HG03469 (cell line): ENCODE measurements at regions not wholly inside any gene's neighbourhood (a gene's known extent, or its start where the extent isn't known, plus 50 kb on each side); places are given as distances from the start of the nearest gene placed in this dataset.

ENCODE experiments used
- ATAC-seq: cut with Tn5 transposase; IDR thresholded peaks from one replicate; pipeline ENCODE4 v1.9.1; 2021; ENCODE audit warnings: mild to moderate bottlenecking, moderate library complexity, moderate number of reproducible peaks; ENCODE audit not compliant: unreplicated experiment

DNA sequence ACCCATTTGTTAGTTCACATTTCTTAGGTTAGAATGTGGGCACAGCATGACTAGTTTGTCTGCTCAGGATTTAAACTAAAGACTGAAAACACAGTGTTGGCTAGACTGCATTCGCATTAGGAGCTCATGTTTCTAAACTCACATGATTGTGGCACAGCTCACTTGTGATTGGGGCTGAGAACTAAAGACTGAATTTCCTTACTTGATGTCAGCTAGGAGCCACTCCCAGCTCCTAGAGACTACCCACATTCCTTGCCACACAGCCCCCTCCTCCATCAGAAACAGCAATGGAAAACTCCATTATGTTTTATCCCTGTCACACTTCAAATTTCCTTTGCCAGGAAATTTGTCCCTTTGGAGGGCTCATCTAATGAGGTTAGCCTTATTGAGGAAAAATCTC lies 170.2 kb upstream of the NUDT6 start:
- no peak for ATAC-seq

DNA sequence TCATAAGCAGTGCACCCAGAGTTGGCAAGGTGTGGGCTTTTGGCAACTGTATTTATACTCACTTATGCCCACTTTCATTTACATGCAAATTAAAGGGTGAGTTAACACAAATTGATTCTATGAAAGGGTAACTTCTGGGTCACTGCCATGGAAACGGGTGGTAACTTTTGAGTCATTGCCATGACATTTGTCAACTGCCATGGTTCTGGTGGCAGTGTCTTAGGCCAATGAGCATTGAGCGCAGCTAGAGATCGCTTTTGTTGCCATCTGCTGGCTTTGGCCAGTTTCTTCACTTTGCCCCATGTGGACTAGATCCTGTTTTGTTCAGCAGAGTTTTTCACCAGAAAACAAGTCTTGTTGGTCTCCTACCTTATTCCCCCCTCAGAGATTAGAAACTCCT lies 170.8 kb upstream of the NUDT6 start:
- no peak for ATAC-seq

DNA sequence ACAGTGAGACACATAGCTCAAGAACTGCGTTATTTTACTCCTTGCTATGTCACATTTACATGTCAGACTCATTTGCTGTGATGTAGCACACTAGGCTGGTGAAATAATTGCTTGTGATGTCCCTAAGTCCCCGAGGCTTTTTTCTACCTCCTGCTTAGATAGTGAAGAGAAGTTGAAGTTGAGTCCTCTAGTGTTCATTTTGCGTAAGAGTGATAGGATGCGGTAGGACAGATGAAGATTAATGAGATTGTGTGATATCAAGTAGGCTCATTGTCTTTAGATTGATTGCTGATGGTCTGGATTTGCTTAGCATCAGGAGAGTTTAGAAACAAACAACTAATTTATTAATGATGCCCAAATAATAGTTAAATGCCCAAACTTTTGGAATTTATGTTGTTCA lies 173.6 kb upstream of the NUDT6 start:
- ATAC-seq: no peak

DNA sequence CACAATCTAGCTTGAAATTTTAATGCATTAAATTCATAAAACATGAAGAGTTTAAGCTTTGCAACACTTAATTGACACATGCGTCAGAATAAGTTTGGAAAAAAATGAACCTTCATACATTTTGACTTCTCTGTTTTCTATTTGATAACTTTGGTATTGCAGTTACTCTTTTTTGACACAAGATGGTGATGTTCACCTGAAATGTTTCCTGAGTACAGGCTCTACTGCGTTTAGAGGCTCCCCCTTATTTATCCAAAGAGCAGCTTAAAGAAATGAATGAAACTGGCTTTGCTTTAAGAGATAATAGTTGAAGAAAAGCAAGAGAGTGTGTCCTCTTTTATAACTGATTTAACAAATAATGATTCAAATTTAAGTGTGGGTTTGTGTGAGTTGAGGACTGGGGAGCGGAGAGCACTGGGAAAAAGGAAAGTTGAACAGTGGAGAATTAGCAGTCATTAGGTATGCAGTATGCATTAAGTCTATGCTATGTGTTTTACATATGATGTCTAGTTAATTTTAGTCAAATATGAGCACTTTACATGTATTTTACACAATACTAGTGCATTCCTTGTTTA lies 180.6 kb upstream of the NUDT6 start:
- ATAC-seq: peak; percentile 80

DNA sequence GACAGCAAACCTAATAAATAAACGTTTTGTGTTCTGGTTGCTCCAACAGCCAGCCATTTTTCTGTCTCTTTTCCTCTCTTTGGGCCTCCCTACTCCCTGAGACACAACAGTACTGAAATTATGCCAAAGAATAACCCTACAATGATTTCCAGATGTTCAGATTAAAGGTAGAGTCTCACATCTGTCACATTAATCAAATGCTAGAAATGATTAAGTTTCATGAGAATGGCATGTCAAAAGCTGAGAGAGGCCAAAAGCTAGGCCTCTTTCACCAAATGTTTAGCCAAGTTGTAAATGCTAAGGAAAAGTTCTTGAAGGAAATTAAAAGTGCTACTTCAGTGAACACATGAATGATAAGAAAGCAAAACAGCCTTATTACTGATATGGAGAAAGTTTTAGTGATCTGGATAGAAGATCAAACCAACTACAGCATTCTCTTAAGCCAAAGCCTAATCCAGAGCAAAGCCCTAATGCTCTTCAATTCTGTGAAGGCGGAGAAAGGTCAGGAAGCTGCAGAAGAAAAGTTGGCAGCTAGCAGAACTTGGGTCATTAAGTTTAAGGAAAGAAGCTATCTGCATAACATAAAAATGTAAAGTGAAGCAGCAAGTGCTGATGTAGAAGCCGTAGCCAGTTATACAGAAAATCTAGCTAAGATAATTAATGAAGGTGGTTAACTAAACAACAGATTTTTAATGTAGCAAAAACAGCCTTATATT lies 182.1 kb upstream of the NUDT6 start:
- ATAC-seq: no peak

DNA sequence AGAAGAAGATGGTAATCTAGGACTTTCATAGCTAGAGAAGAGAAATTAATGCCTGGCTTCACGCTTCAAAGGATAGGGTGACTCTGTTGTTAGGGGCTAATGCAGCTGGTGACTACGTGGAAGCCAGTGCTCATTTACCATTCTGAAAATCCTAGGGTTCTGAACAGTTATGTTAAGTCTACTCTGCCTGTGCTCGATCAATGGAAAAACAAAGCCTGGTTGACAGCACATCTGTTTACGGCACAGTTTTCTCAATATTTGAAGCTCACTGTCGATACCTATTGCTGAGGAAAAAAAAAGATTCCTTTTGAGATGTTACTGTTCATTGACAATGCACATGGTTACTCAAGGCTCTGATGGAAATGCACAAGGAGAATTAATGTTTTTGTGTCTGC lies 182.6 kb upstream of the NUDT6 start:
- ATAC-seq: no peak

DNA sequence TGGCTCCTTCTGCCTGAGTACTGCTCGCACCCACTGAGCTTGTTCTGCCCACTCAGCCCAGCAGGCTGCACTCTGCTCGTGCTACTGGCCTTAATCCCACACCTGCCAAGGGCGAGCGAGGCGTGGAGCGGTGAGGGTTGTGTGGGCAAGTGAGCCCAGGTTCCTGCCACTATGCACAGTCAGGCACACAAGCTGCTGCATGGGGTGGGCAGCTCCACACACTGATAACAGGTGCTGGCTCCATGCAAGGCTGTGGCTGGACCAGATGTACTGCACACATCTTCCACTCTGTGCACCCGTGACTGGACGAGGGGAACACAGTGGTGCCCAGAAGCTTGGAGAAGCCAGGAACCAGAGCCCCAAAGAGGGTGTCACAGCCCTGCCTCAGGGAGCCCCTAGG lies 184.3 kb upstream of the NUDT6 start:
- ATAC-seq: no peak

DNA sequence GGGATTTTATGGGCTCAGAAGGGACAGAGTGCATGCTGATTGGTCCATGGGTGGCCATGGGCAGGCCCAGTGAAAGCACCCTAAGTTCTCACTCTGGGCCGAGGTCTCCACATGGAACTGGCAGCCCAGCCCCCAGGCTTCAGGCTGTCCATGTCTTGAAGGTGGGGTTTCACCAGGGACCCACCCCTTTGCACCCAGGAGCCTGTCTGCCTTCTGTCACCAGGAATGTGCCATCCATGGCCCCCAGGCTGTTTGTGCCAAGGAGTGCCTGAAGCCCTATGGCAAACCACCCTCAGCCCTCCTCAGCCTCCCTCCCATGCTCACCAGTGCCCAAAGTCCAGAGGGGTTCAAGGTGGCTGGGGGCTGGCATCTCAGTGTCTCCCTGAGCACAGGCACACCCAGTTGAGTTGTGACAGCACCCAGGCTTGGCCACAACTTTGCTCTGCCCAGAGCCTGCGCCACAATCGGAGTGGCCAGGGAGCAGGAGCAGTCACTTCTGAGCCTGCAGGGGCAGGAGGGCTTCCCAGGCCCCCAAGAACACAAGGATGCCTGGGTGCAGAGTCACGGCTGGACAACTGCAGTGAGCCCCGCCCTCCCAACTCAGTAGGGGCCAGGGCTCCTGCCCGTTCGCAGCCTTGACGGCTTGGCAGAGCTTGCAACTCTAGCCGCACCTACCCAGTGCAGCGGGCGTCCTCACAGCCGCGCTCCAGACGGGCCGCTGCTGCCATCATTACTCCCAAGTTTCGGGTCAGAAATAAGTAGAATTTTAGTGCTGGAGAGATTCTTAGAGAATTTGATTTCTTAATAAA lies 185.3 kb upstream of the NUDT6 start:
- ATAC-seq: no peak

DNA sequence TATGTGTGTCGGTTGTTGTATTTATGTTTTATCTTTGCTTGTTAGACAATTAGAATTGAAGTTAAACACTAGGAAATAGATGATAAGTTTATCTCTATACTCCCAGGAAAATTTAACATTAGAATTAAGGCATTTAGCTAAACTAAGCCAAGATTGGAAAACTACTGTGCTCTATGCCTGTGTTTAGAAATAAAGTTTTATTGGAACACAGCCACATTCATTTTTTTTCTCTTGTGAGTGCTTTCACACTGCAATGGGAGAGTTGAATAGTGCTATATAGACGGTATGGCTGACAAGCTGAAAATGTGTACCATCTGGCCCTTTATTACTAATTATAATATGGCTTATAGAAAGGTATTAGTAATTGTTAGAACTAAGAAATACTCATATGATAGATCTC lies 186.7 kb upstream of the NUDT6 start:
- no peak for ATAC-seq

DNA sequence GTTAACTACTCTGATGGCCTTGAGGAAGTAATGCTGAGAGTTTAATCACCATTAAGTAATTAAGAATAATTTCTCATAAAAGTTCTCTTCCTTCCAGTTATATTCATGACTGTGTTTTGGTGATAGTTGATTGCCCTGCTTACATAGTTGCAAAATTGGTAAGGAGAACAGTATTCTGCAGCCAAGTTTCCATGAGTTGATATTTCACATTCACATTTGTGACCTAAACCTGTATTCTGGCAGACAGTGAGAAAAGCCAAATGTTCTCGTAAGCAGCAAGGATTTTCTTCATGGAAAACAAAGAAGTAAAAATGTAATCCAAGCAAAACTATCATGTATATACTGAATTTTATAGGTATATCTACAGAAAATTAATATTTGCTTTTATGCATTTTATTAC lies 187.8 kb upstream of the NUDT6 start:
- no peak for ATAC-seq

DNA sequence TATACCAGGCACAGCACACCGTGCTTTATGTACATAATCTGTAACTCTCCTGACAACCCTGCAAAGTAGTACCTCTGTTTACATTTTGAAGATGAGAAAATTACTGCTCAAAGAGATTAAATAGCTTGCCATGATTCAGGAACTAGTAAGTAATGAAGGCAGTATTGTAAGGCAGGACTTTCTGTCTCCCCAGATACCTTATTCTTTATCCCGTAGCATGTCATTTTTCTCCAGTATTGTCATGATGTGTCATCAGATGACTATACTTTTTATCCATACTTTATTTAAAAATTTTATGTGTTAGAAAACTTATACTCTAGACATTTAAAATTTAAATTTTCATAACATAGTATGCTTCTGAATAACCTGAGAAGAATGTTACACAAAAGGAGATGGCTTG lies 188.3 kb upstream of the NUDT6 start:
- no peak for ATAC-seq

DNA sequence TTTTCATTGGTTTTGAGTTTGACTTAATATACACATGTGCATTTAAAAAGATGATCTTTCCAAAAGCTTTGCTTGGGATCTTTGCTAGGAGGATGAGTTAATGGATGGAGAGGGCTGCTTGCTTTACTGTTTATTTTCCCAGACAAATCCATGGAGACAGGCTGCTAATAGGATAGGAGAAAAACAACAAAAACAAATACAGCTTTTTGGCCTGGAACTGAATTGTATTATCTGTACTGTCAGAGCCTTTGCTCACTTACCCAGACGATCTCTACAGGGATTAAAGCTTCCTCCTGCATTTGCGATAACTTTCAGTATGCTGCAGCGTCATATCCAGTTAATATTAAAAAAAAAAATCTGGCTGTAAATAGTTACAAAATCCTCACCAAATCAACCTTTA lies 190.8 kb upstream of the NUDT6 start:
- ATAC-seq: no peak

DNA sequence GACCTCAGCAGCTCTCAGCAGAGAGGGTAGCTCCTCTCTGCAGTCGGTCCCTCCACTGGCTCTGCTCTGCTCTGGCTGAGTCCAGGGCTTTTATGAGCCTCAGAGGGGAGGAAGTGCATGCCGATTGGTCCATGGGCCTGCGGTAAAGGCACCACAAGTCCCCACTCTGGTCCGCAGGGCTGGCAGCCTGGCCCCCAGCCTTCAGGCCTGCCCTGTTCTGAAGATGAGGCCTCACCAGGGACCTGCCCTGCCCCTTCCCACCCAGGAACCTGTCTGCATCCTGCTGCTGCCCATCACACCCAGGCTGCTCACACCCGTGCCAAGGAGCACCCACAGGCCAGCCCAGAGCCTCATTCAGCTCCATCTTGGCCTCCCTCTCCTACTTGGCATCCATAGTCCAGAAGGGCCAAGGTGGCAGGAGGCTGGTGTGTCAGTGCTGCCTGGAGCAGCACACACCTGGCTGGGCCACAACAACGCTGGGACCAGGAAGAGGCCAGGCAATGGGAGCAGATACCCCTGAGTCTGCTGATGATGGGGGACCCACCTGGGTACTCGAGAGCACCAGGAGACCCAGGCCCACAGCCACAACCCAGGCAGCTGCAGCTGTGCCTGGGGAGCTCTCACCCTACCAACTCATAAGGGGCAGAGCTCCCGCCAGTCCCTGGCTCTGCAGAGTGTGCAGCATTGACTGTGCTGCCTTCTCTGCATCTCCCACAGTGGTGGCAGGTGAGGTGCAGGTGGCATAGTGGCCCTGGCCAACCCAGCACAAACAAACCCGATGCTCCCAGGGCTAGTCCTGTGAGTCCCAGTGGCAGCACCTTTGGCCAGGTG lies 191.9 kb upstream of the NUDT6 start:
- no peak for ATAC-seq

DNA sequence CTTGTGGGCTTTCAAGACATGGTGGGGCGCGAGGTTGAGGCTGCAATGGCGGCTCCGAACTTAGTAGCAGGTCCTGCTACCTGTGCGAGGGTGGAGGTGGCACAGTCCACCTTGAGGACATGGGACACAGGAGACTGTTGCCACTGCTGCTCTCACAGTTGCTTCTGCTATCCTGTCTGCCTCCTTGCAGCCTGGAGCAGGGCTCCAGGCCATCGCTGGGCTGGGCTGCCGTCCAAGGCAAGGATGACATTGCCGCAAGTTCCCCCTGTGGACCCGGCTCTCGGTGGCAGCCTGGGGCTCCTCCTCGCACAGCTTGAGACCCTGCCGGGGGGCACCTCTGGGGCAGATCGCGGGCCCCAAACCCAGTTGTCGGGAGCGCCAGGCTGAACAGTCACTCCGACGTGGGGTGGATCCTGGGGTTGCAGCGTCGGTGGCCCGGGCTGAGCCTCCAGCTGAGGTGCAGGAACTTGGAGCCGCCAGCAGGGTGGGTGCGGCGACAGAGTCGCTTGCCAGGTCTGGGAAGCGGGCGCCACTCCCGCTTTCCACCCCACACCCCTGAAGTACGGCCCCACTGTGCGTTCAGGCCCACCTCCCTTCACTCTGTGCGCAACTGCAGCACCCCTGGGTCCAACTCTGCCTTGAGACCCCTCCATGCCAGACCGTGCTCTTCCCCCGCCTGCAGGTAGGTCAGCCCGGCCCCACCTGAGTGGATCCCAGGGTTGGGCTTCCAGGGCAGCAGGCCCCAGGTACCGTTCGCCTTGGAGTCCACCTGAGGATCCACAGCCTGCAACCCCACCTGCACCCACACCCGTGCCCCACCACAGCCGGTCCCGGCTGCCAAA lies 192.7 kb upstream of the NUDT6 start:
- no peak for ATAC-seq

DNA sequence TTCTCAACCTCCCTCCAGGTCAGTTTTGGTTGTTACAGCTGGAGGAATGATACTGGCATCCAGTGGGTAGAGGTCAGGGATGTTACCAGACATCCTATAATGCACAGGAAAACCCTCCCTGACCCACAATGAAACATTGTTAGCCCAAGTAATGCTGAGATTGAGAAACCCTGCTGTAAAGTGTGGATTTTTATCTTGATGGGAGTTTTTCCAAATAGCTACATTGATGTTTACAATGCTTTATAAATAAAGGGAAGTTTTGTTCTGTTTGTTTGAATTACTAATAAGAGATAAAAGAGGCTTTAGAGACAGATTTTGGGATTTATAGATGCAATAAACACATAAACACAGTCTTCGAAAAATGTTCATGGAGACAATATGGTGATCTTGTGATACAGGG lies 194.0 kb upstream of the NUDT6 start:
- ATAC-seq: no peak

DNA sequence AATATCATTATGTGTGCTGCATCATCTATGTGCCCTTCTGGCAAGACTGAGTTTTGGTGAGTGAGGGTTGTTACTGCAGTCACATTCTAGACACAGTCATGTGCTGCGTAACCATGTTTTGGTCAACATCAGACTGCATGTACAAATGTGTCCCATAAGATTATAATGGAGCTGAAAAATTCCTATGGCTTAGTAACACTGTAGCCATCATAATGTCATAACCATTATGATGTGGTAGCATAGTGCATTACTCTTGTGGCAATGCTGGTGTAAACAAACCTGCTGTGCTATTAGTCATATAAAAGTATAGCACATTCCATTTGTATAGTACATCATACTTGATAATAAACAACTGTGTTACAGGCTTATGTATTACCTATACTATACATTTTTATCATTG lies 198.1 kb upstream of the NUDT6 start:
- ATAC-seq: no peak

DNA sequence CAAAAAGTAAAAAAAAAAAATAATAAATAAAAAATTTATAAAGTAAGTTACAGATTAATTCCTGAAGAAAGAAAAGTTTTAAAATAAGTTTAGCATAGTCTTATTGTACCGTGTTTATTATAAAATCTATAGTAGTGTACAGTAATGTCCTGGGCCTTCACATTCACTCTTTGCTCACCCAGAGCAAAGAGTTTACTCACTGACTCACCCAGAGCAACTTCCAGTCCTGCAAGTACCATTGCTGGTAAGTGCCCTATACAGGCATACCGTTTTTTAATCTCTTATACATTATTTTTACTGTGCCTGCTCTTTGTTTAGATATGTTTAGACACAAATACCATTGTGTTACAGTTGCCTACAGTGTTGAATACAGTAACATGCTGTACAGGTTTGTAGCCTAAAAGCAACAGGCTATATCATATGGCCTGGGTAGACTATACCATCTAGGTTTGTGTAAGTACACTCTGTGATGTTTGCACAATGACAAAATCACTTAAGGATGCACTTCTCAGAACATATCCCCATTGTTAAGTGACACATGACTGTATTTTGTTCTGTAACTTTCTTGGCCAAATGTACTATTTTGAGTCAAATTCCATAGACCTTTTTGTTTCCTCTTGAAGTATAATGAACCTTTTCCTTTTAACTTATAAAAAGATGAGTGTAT lies 199.0 kb upstream of the NUDT6 start:
- ATAC-seq: no peak

DNA sequence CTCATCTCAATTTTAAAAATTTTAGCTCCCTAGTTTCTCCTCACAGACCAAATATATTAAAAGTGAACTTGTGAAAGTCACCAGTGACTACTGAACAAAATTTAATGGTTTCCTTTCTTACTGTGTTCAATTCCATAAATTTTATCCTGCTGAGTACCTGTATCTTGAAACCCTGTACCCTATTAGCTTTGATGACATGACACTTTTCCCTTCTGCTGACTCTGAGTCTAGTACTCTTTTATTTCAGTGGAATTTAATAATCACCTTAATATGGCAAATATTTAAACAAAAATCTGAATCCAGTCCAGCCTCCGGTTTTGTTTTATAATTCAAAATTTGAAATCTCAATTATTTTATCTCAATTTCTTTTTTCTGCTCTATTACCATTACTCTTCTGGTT lies 203.1 kb upstream of the NUDT6 start:
- no peak for ATAC-seq

DNA sequence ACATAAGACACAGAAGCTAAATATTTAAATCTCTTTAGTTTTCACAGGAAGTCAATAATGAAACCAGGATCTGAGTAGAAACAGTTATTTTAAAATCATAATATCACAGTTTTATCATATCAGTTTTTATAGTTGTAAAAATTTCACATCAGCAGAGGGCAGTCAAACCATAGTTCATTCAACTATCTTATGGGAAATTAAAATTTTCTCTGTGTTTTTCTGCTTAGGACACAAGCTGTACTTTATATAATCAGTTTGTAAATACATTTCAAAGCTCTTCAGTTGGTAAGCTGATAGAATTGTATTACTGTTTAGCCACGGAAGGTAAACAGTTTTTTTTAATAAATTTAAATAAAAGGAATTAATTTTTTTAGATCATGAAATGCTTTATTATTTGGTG lies 204.8 kb upstream of the NUDT6 start:
- ATAC-seq: no peak

DNA sequence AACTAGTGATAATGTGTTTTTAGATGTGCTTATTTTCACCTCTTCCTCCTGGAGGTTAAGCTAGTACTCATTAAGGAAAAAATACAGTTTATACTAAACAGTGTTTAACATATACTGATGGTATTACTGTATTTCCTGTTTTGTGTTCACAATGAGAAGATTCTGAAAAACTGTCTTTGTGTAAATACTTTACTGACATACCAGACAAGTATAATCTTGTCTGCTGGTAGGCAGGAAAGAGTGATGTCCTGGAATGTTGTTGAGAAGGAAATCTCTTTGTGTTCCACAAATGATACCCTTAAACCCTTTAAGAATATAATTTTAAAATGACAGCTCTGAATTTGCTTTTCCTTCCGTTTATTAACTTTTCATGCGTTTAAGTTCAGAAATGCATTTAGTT lies 205.5 kb upstream of the NUDT6 start:
- ATAC-seq: no peak
